Spleen (tissue), 11 donors: ENCODE measurements at regions not wholly inside any gene's neighbourhood (a gene's known extent, or its start where the extent isn't known, plus 50 kb on each side); places are given as distances from the start of the nearest gene placed in this dataset.

Experiments
- DNase-seq: peaks from one replicate; pipeline ENCODE4 v3.0.0-alpha.2; 2020
- H3K27ac ChIP-seq, 8 donors: fragments of 200-600 bp; sonication (generic) in 7 of 8; 1 replicate in 4 of 8; 2 replicates in 4 of 8; pipeline versions ENCODE4 v1.5.0 to v1.8.0; 2016 to 2021; ENCODE audit warnings: inconsistent platforms in 4 of 8, mild to moderate bottlenecking in 4 of 8, moderate library complexity in 1 of 8
- H3K27me3 ChIP-seq, 7 donors: fragments of 200-600 bp; sonication (generic) in 6 of 7; replicated peaks in 1 of 7; 1 replicate in 4 of 7; 2 replicates in 3 of 7; pipeline versions ENCODE4 v1.5.0 to v1.8.0; 2016 to 2021; ENCODE audit warnings: inconsistent platforms in 3 of 7, mild to moderate bottlenecking in 1 of 7
- H3K36me3 ChIP-seq, 6 donors: fragments of 200-600 bp; sonication (generic) in 5 of 6; 1 replicate in 4 of 6; 2 replicates in 2 of 6; pipeline versions ENCODE4 v1.5.0 to v1.8.0; 2016 to 2021; ENCODE audit warnings: inconsistent platforms in 2 of 6
- H3K4me1 ChIP-seq, 6 donors: fragments of 200-600 bp; sonication (generic) in 5 of 6; 1 replicate in 3 of 6; 2 replicates in 3 of 6; pipeline versions ENCODE4 v1.5.0 to v1.8.0; 2016 to 2021; ENCODE audit warnings: inconsistent platforms in 3 of 6
- H3K4me3 ChIP-seq, 8 donors: fragments of 200-600 bp; sonication (generic) in 7 of 8; 1 replicate in 4 of 8; 2 replicates in 4 of 8; pipeline versions ENCODE4 v1.5.0 to v1.8.0; 2016 to 2021; ENCODE audit warnings: inconsistent platforms in 4 of 8, mild to moderate bottlenecking in 4 of 8, moderate library complexity in 2 of 8
- H3K9me3 ChIP-seq, 8 donors: fragments of 200-600 bp; sonication (generic) in 7 of 8; 1 replicate in 4 of 8; 2 replicates in 4 of 8; pipeline versions ENCODE4 v1.5.0 to v1.8.0; 2016 to 2021; ENCODE audit warnings: inconsistent platforms in 4 of 8
- POLR2A ChIP-seq, 3 donors: fragments of 450-650 bp; IDR thresholded peaks; one replicate each; pipeline ENCODE4 v1.5.1; 2017; ENCODE audit warnings: antibody characterized with exemption in 3 of 3, mild to moderate bottlenecking in 1 of 3
- POLR2AphosphoS5 ChIP-seq, 3 donors: sonication (generic); formaldehyde crosslinking; IDR thresholded peaks; one replicate each; pipeline ENCODE4 v1.5.1; 2017; ENCODE audit warnings: antibody characterized with exemption in 3 of 3
- WGBS, 5 donors: extraction: QIAGEN DNeasy Blood & Tissue Kit in 3 of 5; methylation state at CpG; one replicate each; pipeline versions ENCODE4 v1.1.5 to v1.1.7; 2013 to 2018; 5-methylcytosine and 5-hydroxymethylcytosine counted together
- intact Hi-C: fragments of 100-400 bp; cut with DNase I; formaldehyde crosslinking; loops from one replicate; pipeline ENCODE4 v1.15.0; 2023; ENCODE audit warnings: low total_unique reads
- TF ChIP-seq, protein P1 (sequence below), 11 experiments: fragments of 200-600 bp in 7 of 11; fragments of 450-650 bp in 4 of 11; sonication (generic) in 4 of 11; IDR thresholded peaks in 8 of 11; conservative IDR thresholded peaks in 3 of 11; 1 replicate in 7 of 11; 2 replicates in 4 of 11; pipeline versions ENCODE4 v1.4.0 to v1.8.0; 2016 to 2021; ENCODE audit warnings: antibody characterized with exemption in 11 of 11, inconsistent platforms in 4 of 11, mild to moderate bottlenecking in 1 of 11
- donor health status: healthy with polysubstance abuse.
- donor health status: DM: no; HTN: no; CAD: no; lungs with moderate emphysema.
- donor health status: DM: no; HTN: no; CAD: no.
- donor health status: Bipolar disorder and iron deficiency.
- donor health status: healthy.
- donor health status: DM: no; HTN: no; CAD: no.
- donor health status: DM: yes; HTN: yes; CAD: no.

DNA sequence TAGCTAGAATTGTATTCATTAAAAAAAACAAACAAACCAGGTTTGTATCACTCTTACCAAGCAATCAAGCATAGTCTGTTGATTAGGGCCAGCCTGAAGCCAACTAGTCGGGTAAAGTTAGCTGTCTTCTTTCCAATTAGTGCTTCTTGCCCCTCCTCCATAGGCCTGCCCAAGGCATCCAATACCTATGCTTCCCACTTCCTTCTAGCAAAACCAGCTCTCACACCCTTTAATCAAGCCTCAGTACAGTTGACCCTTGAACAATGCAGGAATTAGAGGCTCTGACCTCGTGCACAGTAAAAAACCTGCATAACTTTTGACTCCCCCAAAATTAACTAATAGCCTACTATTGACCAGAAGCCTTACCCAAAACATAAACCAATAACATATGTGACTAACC lies 119.1 kb upstream of the DTNBP1 start:
- no peaks in the 10 kb centered on the region for H3K36me3 ChIP-seq
- no peaks in the 10 kb centered on the region for H3K27me3 ChIP-seq
- TF ChIP-seq, protein P1, sequence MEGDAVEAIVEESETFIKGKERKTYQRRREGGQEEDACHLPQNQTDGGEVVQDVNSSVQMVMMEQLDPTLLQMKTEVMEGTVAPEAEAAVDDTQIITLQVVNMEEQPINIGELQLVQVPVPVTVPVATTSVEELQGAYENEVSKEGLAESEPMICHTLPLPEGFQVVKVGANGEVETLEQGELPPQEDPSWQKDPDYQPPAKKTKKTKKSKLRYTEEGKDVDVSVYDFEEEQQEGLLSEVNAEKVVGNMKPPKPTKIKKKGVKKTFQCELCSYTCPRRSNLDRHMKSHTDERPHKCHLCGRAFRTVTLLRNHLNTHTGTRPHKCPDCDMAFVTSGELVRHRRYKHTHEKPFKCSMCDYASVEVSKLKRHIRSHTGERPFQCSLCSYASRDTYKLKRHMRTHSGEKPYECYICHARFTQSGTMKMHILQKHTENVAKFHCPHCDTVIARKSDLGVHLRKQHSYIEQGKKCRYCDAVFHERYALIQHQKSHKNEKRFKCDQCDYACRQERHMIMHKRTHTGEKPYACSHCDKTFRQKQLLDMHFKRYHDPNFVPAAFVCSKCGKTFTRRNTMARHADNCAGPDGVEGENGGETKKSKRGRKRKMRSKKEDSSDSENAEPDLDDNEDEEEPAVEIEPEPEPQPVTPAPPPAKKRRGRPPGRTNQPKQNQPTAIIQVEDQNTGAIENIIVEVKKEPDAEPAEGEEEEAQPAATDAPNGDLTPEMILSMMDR (IDR thresholded peaks at IDR 0.05 in 8 of 11, conservative IDR thresholded peaks at IDR 0.05 in 3 of 11): no peak
- no peak for TF ChIP-seq POLR2AphosphoS5 (IDR thresholded peaks at IDR 0.05)
- no peak for TF ChIP-seq POLR2A (IDR thresholded peaks at IDR 0.05)
- H3K27ac ChIP-seq: no peak overlapping the region
- DNase-seq: no peak
- no peaks in the 10 kb centered on the region for H3K9me3 ChIP-seq
- H3K4me1 ChIP-seq: no peaks in the 10 kb centered on the region
- WGBS, 5 donors: 81 to 92% (median 88%) methylated on average over 2 of the region's 2 CpGs
- no peak overlapping the region for H3K4me3 ChIP-seq
- intact Hi-C loops: no loop called here

DNA sequence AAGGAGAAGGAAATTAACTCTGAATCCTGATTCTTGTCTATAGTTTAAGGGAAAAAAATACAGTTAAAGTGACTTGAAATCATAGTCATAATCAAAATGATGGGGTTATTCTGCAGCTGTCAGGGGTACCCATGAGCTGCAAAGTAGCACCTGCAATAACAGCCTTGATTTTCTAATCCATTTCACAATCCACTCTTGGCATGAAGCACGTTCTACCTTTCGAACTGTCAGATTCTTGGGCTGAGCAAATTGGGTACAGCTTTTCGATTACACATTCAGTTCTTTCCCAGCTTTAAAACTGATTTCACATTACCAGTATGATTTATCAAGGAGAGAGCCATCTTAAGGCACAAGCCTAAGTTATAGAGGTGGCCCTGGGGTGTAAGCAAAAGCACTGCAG lies 118.5 kb upstream of the DTNBP1 start:
- TF ChIP-seq, protein P1 (IDR thresholded peaks at IDR 0.05 in 8 of 11, conservative IDR thresholded peaks at IDR 0.05 in 3 of 11): no peak
- no peak for TF ChIP-seq POLR2AphosphoS5 (IDR thresholded peaks at IDR 0.05)
- TF ChIP-seq POLR2A (IDR thresholded peaks at IDR 0.05): no peak
- no peaks in the 10 kb centered on the region for H3K9me3 ChIP-seq
- no peaks in the 10 kb centered on the region for H3K27me3 ChIP-seq
- no peak overlapping the region for H3K4me3 ChIP-seq
- H3K36me3 ChIP-seq: no peaks in the 10 kb centered on the region
- 84 to 95% (median 90%) methylated on average over 3 of the region's 3 CpGs for WGBS, 5 donors
- H3K27ac ChIP-seq: no peak overlapping the region
- intact Hi-C loops: no loop called here
- H3K4me1 ChIP-seq: no peaks in the 10 kb centered on the region
- no peak for DNase-seq

DNA sequence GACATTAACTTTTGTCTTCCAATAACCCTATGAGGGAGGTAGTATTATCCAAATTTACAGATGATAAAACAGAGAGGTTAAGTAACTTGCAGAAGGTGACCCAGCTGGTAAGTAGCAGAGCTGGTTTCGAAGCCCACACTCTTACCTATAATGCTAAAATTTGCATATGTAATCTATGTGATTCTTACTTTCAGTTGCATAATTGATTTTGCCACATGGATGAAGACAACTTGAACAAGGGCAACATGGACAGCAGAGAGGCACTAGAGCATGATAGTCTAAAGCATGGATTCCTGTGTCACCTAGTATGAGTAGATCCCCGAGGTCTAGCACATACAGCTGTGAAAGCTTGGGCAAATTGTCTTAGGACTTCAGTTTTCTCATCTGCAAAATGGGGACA lies 117.6 kb upstream of the DTNBP1 start:
- intact Hi-C loops: no loop called here
- Histone ChIP-seq H3K4me3 (no peak overlapping the region), H3K36me3 (no peaks in the 10 kb centered on the region), H3K27me3 (no peaks in the 10 kb centered on the region), H3K4me1 (no peaks in the 10 kb centered on the region), H3K27ac (no peak overlapping the region), H3K9me3 (no peaks in the 10 kb centered on the region)
- no peak for TF ChIP-seq POLR2AphosphoS5 (IDR thresholded peaks at IDR 0.05)
- no peak for TF ChIP-seq POLR2A (IDR thresholded peaks at IDR 0.05)
- TF ChIP-seq, protein P1 (IDR thresholded peaks at IDR 0.05 in 8 of 11, conservative IDR thresholded peaks at IDR 0.05 in 3 of 11): no peak
- DNase-seq: no peak
- whole genome bisulfite sequencing, 5 donors: 46 to 69% (median 50%) methylated on average over 2 of the region's 2 CpGs

DNA sequence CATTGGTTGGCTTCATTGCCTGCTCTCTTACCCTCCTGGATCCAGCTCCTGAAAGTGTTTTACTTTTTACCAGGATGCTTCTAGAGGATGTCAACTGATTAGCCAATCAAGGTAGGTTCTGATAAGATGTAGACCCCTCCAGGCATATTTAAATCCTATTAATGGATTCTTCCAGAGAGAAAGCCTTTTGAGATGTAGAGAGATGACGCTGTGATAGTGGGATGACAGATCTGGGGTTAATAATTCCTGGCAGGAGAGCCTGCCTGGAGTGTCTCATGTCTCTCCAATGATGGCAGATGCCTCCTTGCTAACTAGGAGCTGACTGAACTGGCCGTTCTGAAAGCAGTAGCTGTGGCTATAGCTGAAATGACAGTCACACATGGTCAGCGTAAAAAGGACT lies 116.9 kb upstream of the DTNBP1 start:
- H3K9me3 ChIP-seq: no peaks in the 10 kb centered on the region
- H3K4me1 ChIP-seq: no peaks in the 10 kb centered on the region
- no peaks in the 10 kb centered on the region for H3K27me3 ChIP-seq
- DNase-seq: no peak
- H3K27ac ChIP-seq: no peak overlapping the region
- 58 to 86% (median 75%) methylated on average over 3 of the region's 3 CpGs for WGBS, 5 donors
- H3K36me3 ChIP-seq: no peaks in the 10 kb centered on the region
- no peak for TF ChIP-seq POLR2A (IDR thresholded peaks at IDR 0.05)
- no peak for TF ChIP-seq POLR2AphosphoS5 (IDR thresholded peaks at IDR 0.05)
- TF ChIP-seq, protein P1 (IDR thresholded peaks at IDR 0.05 in 8 of 11, conservative IDR thresholded peaks at IDR 0.05 in 3 of 11): no peak
- intact Hi-C loops: no loop called here
- no peak overlapping the region for H3K4me3 ChIP-seq
